Lower leg skin (tissue), 4 donors: ENCODE measurements at regions not wholly inside any gene's neighbourhood (a gene's known extent, or its start where the extent isn't known, plus 50 kb on each side); places are given as distances from the start of the nearest gene placed in this dataset.
A peak's percentile ranks its signal among the peaks of the same experiment; 100 is the strongest.

Experiments
- DNase-seq, 2 donors: peaks; one replicate each; pipeline ENCODE4 v3.0.0-alpha.2; 2019; ENCODE audit warnings: low spot score in 2 of 2
- H3K4me3 ChIP-seq: fragments of 200-600 bp; sonication (generic); 2 replicates; pipeline ENCODE4 v1.5.1; 2017; ENCODE audit warnings: mild to moderate bottlenecking, low read depth; ENCODE audit not compliant: poor library complexity, severe bottlenecking
- CTCF ChIP-seq, 3 donors: fragments of 450-650 bp; IDR thresholded peaks; one replicate each; pipeline ENCODE4 v1.5.1; 2016; ENCODE audit warnings: antibody characterized with exemption in 3 of 3, mild to moderate bottlenecking in 3 of 3, moderate library complexity in 2 of 3
- POLR2A ChIP-seq, 2 donors: fragments of 450-650 bp; IDR thresholded peaks; one replicate each; pipeline ENCODE4 v1.6.1; 2016 to 2017; ENCODE audit warnings: antibody characterized with exemption in 2 of 2, mild to moderate bottlenecking in 1 of 2, moderate library complexity in 1 of 2
- WGBS, 2 donors: methylation state at CpG; one replicate each; pipeline ENCODE4 v1.1.5; 2018; 5-methylcytosine and 5-hydroxymethylcytosine counted together
- intact Hi-C: fragments of 100-400 bp; cut with DNase I; formaldehyde crosslinking; loops from one replicate; pipeline ENCODE4 v1.15.0; 2023; ENCODE audit warnings: low total_unique reads

- H3K4me3 ChIP-seq, result no peak overlapping the region
- WGBS, 2 donors, result 81 to 90% methylated on average over 11 of the region's 11 CpGs
- no peak for TF ChIP-seq POLR2A (IDR thresholded peaks at IDR 0.05)
- no peak for TF ChIP-seq CTCF (IDR thresholded peaks at IDR 0.05)
- peak in 1 of 2 donors; percentile 63 for DNase-seq
- intact Hi-C loops, result no loop called here
Observed at GRCh38 chr3:197424266-197424665, 125.9 kb upstream of the DLG1 start.

GRCh38 chr3:197423376-197423775 lies 125.0 kb upstream of the DLG1 start:
- DNase-seq, result peak in 1 of 2 donors; percentile 74
- 76 to 78% methylated on average over 11 of the region's 11 CpGs for WGBS, 2 donors
- TF ChIP-seq CTCF (IDR thresholded peaks at IDR 0.05) (no peak), POLR2A (IDR thresholded peaks at IDR 0.05) (no peak)
- no peak overlapping the region for H3K4me3 ChIP-seq
- intact Hi-C loops, result no loop called here

- intact Hi-C loops, result no loop called here
Observed at GRCh38 chr3:197422506-197422905, 124.1 kb upstream of the DLG1 start.

GRCh38 chr3:197421021-197421420 lies 122.6 kb upstream of the DLG1 start:
- no peak for TF ChIP-seq POLR2A (IDR thresholded peaks at IDR 0.05)
- no peak for TF ChIP-seq CTCF (IDR thresholded peaks at IDR 0.05)
- H3K4me3 ChIP-seq, result no peak overlapping the region
- intact Hi-C loops, result no loop called here
- WGBS, 2 donors, result 89 to 92% methylated on average over 9 of the region's 9 CpGs
- DNase-seq, result peak in 1 of 2 donors; percentile 29

More at GRCh38 chr3:197422506-197422905, 124.1 kb upstream of the DLG1 start:
- H3K4me3 ChIP-seq, result no peak overlapping the region
- TF ChIP-seq POLR2A (IDR thresholded peaks at IDR 0.05) (no peak), CTCF (IDR thresholded peaks at IDR 0.05) (no peak)
- WGBS, 2 donors, result 87 to 91% methylated on average over 7 of the region's 7 CpGs
- peak in 1 of 2 donors; percentile 25 for DNase-seq

GRCh38 chr3:197420566-197420965 lies 122.2 kb upstream of the DLG1 start:
- no peak overlapping the region for H3K4me3 ChIP-seq
- peak in 1 of 2 donors; percentile 18 for DNase-seq
- intact Hi-C loops, result no loop called here
- 78 to 88% methylated on average over 4 of the region's 4 CpGs for WGBS, 2 donors
- TF ChIP-seq POLR2A (IDR thresholded peaks at IDR 0.05) (no peak), CTCF (IDR thresholded peaks at IDR 0.05) (no peak)

- peak in 1 of 2 donors; percentile 34 for DNase-seq
Observed at GRCh38 chr3:197420115-197420514, 121.7 kb upstream of the DLG1 start.

More at GRCh38 chr3:197420115-197420514, 121.7 kb upstream of the DLG1 start:
- TF ChIP-seq POLR2A (IDR thresholded peaks at IDR 0.05) (no peak), CTCF (IDR thresholded peaks at IDR 0.05) (no peak)
- WGBS, 2 donors, result 67 to 73% methylated on average over 2 of the region's 2 CpGs
- no peak overlapping the region for H3K4me3 ChIP-seq
- intact Hi-C loops, result no loop called here
